H1 (cell line): ENCODE measurements at regions not wholly inside any gene's neighbourhood (a gene's known extent, or its start where the extent isn't known, plus 50 kb on each side); places are given as distances from the start of the nearest gene placed in this dataset.

Source experiments
- CTCF ChIA-PET: fragments of 300-600 bp; sonication (Branson Sonifier 250); formaldehyde crosslinking; loops from one replicate; lab custom pipeline; 2021; ENCODE audit not compliant: partially characterized antibody; lab: Charles Lee
- POLR2A ChIA-PET: fragments of 300-600 bp; sonication (Branson Sonifier 250); formaldehyde crosslinking; loops from one replicate; lab custom pipeline; 2021; ENCODE audit warnings: inconsistent platforms; ENCODE audit not compliant: partially characterized antibody; lab: Charles Lee
- DNase-seq, 2 experiments: peaks; one replicate each; pipeline versions ENCODE4 v3.0.0 to v3.0.0-alpha.2; 2010 to 2022; ENCODE audit warnings: low spot score in 2 of 2, low read depth in 1 of 2, mixed read lengths in 1 of 2
- FAIRE-seq: peaks from 2 replicates; lab custom pipeline; 2011; peaks lifted over from hg19 to GRCh38; lab: Jason Lieb, UNC
- H2AFZ ChIP-seq: 2 replicates; pipeline ENCODE4 v1.8.1; 2012; ENCODE audit warnings: low read length, inconsistent platforms
- H2AK5ac ChIP-seq: 2 replicates; pipeline ENCODE4 v1.6.1; 2013; ENCODE audit warnings: low read depth, low read length
- H2BK120ac ChIP-seq: replicated peaks from 2 replicates; pipeline ENCODE3; 2013; ENCODE audit warnings: low read depth, low read length, inconsistent platforms
- H2BK12ac ChIP-seq: 2 replicates; pipeline ENCODE4 v1.6.1; 2013; ENCODE audit warnings: low read depth, low read length
- H2BK15ac ChIP-seq: 2 replicates; pipeline ENCODE4 v1.6.1; 2013; ENCODE audit warnings: low read length
- H2BK20ac ChIP-seq: 2 replicates; pipeline ENCODE4 v1.6.1; 2013; ENCODE audit warnings: low read length
- H2BK5ac ChIP-seq: 2 replicates; pipeline ENCODE4 v1.6.1; 2013; ENCODE audit warnings: low read depth, low read length
- H3K14ac ChIP-seq: 2 replicates; pipeline ENCODE4 v1.6.1; 2013; ENCODE audit warnings: inconsistent platforms; ENCODE audit not compliant: insufficient read length
- H3K18ac ChIP-seq: 2 replicates; pipeline ENCODE4 v1.6.1; 2013; ENCODE audit warnings: low read length; ENCODE audit errors: extremely low read depth
- H3K23ac ChIP-seq: 2 replicates; pipeline ENCODE4 v1.6.1; 2013; ENCODE audit warnings: inconsistent platforms; ENCODE audit not compliant: insufficient read length
- H3K23me2 ChIP-seq: 2 replicates; pipeline ENCODE4 v1.6.1; 2013; ENCODE audit warnings: low read depth, low read length
- H3K27ac ChIP-seq: 2 replicates; pipeline ENCODE4 v1.6.1; 2011; ENCODE audit warnings: low read depth, low read length, inconsistent platforms
- H3K27me3 ChIP-seq, 4 experiments: replicated peaks in 1 of 4; 1 replicate in 1 of 4; 2 replicates in 3 of 4; pipeline versions ENCODE4 v1.6.1 to v1.8.1; 2011 to 2013; ENCODE audit warnings: low read length in 3 of 4, mild to moderate bottlenecking in 3 of 4, inconsistent platforms in 2 of 4, mixed read lengths in 2 of 4, moderate library complexity in 1 of 4; ENCODE audit not compliant: control insufficient read depth in 3 of 4, insufficient read depth in 3 of 4; ENCODE audit errors: extremely low read depth in 1 of 4
- H3K36me3 ChIP-seq, 4 experiments: 2 replicates each; pipeline versions ENCODE4 v1.6.1 to v1.8.1; 2011 to 2013; ENCODE audit warnings: mild to moderate bottlenecking in 4 of 4, low read length in 3 of 4, moderate library complexity in 2 of 4, control low read depth in 1 of 4, inconsistent platforms in 1 of 4; ENCODE audit not compliant: insufficient read depth in 4 of 4, control insufficient read depth in 2 of 4
- H3K4ac ChIP-seq: replicated peaks from 2 replicates; pipeline ENCODE3; 2013; ENCODE audit warnings: low read length, low read depth, mixed read lengths, inconsistent platforms; ENCODE audit not compliant: insufficient read length
- H3K4me1 ChIP-seq, 4 experiments: replicated peaks in 1 of 4; 1 replicate in 1 of 4; 2 replicates in 3 of 4; pipeline versions ENCODE4 v1.6.1 to v1.8.1; 2011 to 2013; ENCODE audit warnings: low read length in 3 of 4, inconsistent platforms in 2 of 4, mixed read lengths in 1 of 4; ENCODE audit not compliant: insufficient read depth in 4 of 4, control insufficient read depth in 3 of 4
- H3K4me2 ChIP-seq, 2 experiments: 2 replicates each; pipeline versions ENCODE4 v1.6.1 to v1.8.1; 2011 to 2013; ENCODE audit warnings: low read depth in 2 of 2, low read length in 2 of 2, control low read depth in 1 of 2, inconsistent platforms in 1 of 2, mild to moderate bottlenecking in 1 of 2; ENCODE audit not compliant: insufficient read depth in 1 of 2
- H3K4me3 ChIP-seq, 4 experiments: fragments of 200-600, 300-600 bp in 1 of 4; sonication (generic), shearing (Covaris generic), sonication (Bioruptor Twin) in 1 of 4; 2 replicates each; pipeline versions ENCODE4 v1.5.1 to v1.8.1; 2011 to 2016; ENCODE audit warnings: low read length in 4 of 4, low read depth in 3 of 4, control low read depth in 2 of 4, inconsistent platforms in 2 of 4, mild to moderate bottlenecking in 2 of 4, mixed read lengths in 1 of 4, moderate library complexity in 1 of 4; ENCODE audit not compliant: insufficient read depth in 2 of 4; ENCODE audit errors: extremely low read depth in 1 of 4
- H3K56ac ChIP-seq: replicated peaks from 2 replicates; pipeline ENCODE3; 2013; ENCODE audit warnings: low read depth, mild to moderate bottlenecking, mixed read lengths, low read length, inconsistent platforms; ENCODE audit not compliant: insufficient read length
- H3K79me1 ChIP-seq: 2 replicates; pipeline ENCODE4 v1.6.1; 2013; ENCODE audit warnings: low read depth, low read length, control low read depth
- H3K79me2 ChIP-seq, 2 experiments: 2 replicates each; pipeline versions ENCODE4 v1.6.1 to v1.8.1; 2012 to 2013; ENCODE audit warnings: low read length in 2 of 2, mild to moderate bottlenecking in 2 of 2, inconsistent platforms in 1 of 2; ENCODE audit not compliant: insufficient read depth in 2 of 2, control insufficient read depth in 1 of 2
- H3K9ac ChIP-seq, 4 experiments: replicated peaks in 1 of 4; 1 replicate in 1 of 4; 2 replicates in 3 of 4; pipeline versions ENCODE4 v1.6.1 to v1.8.1; 2011 to 2013; ENCODE audit warnings: low read depth in 3 of 4, low read length in 3 of 4, control low read depth in 2 of 4, mild to moderate bottlenecking in 2 of 4, moderate library complexity in 2 of 4, inconsistent platforms in 1 of 4; ENCODE audit errors: extremely low read depth in 1 of 4
- H3K9me3 ChIP-seq, 2 experiments: 2 replicates each; pipeline versions ENCODE4 v1.6.1 to v1.8.1; 2012 to 2013; ENCODE audit warnings: mild to moderate bottlenecking in 2 of 2, moderate library complexity in 2 of 2, control low read depth in 1 of 2, inconsistent platforms in 1 of 2, low read depth in 1 of 2, low read length in 1 of 2, mixed read lengths in 1 of 2; ENCODE audit not compliant: insufficient read depth in 2 of 2
- H4K20me1 ChIP-seq, 2 experiments: replicated peaks in 1 of 2; 2 replicates each; pipeline versions ENCODE3 to v1.8.1; 2011 to 2013; ENCODE audit warnings: inconsistent platforms in 2 of 2, low read length in 2 of 2, mild to moderate bottlenecking in 1 of 2; ENCODE audit not compliant: insufficient read depth in 2 of 2, control insufficient read depth in 1 of 2
- H4K5ac ChIP-seq: 2 replicates; pipeline ENCODE4 v1.6.1; 2013; ENCODE audit warnings: low read length, low read depth, mixed read lengths, inconsistent platforms; ENCODE audit not compliant: insufficient read length
- H4K8ac ChIP-seq: 2 replicates; pipeline ENCODE4 v1.8.0; 2013; ENCODE audit warnings: mild to moderate bottlenecking, moderate library complexity, low read length, inconsistent platforms; ENCODE audit not compliant: insufficient read depth; ENCODE audit errors: extremely low read depth
- H4K91ac ChIP-seq: replicated peaks from 2 replicates; pipeline ENCODE3; 2013; ENCODE audit warnings: low read length, mixed read lengths, inconsistent platforms; ENCODE audit not compliant: insufficient read length
- E2F6 ChIP-seq: IDR thresholded peaks from 2 replicates; pipeline ENCODE4 v1.6.1; 2012; ENCODE audit warnings: inconsistent platforms
- TBP ChIP-seq: IDR thresholded peaks from 2 replicates; pipeline ENCODE4 v1.6.1; 2011; ENCODE audit warnings: low read depth, low read length, improper control_type of control experiment
- WGBS, 2 experiments: shearing (Covaris generic) in 1 of 2; methylation state at CpG; one replicate each; pipeline versions ENCODE4 v1.1.6 to v1.1.7; 2013 to 2015; ENCODE audit warnings: low lambda C conversion rate in 2 of 2, mixed read lengths in 2 of 2, inconsistent platforms in 1 of 2, low coverage in 1 of 2, missing lambda C conversion rate in 1 of 2; ENCODE audit not compliant: insufficient replicate concordance in 2 of 2, insufficient coverage in 1 of 2, insufficient read length in 1 of 2; ENCODE audit errors: extremely low coverage in 1 of 2, missing lambda C conversion rate in 1 of 2; 5-methylcytosine and 5-hydroxymethylcytosine counted together

GRCh38 chr16:49964973-49965372 is 60.1 kb upstream of the CNEP1R1 start:
- no peak overlapping the region for H4K5ac ChIP-seq
- H3K79me1 ChIP-seq: no peaks in the 10 kb centered on the region
- ChIA-PET POLR2A (no interaction called here), CTCF (interaction anchor here (0.6 to 5.6 kb wide), 3 partner anchors 9 to 83 kb away, joined by 3 to 51 read pairs (median 3); no protein-coding TSS in a partner anchor)
- no peaks in the 10 kb centered on the region for H3K9me3 ChIP-seq
- H2BK15ac ChIP-seq: no peak overlapping the region
- H3K27ac ChIP-seq: no peak overlapping the region
- no peak overlapping the region for H3K14ac ChIP-seq
- H4K8ac ChIP-seq: no peak overlapping the region
- no peak overlapping the region for H2BK12ac ChIP-seq
- no peak overlapping the region for H3K9ac ChIP-seq
- H2BK20ac ChIP-seq: no peak overlapping the region
- no peak overlapping the region for H2AFZ ChIP-seq
- H3K27me3 ChIP-seq: no peaks in the 10 kb centered on the region
- H3K23ac ChIP-seq: no peak overlapping the region
- no peak overlapping the region for H3K18ac ChIP-seq
- TF ChIP-seq TBP (no peak), E2F6 (no peak)
- TF ChIP-seq, all 59 proteins: peak for 0
- 89% methylated on average over 2 of the region's 2 CpGs; no CpG with 5 or more reads in 1 of the 2 experiments for WGBS, 2 experiments
- no peak overlapping the region for H2BK120ac ChIP-seq
- no peaks in the 10 kb centered on the region for H3K36me3 ChIP-seq
- no peak overlapping the region for H3K4me2 ChIP-seq
- H3K56ac ChIP-seq: no peak overlapping the region
- H3K4ac ChIP-seq: no peak overlapping the region
- H4K20me1 ChIP-seq: no peaks in the 10 kb centered on the region
- no peaks in the 10 kb centered on the region for H3K4me1 ChIP-seq
- no peaks in the 10 kb centered on the region for H3K23me2 ChIP-seq
- FAIRE-seq (no peak), DNase-seq (no peak)
- H4K91ac ChIP-seq: no peak overlapping the region
- no peak overlapping the region for H2AK5ac ChIP-seq
- no peak overlapping the region for H3K4me3 ChIP-seq
- no peak overlapping the region for H2BK5ac ChIP-seq
- no peaks in the 10 kb centered on the region for H3K79me2 ChIP-seq
